Left renal cortex interstitium (tissue), 4 donors: ENCODE measurements at regions not wholly inside any gene's neighbourhood (a gene's known extent, or its start where the extent isn't known, plus 50 kb on each side); places are given as distances from the start of the nearest gene placed in this dataset.
"Not testable (repeated sequence)": the region's sequence is repeated elsewhere in the genome, so short reads cannot be mapped to it uniquely, and the experiment has no call there.

Experiments
- DNase-seq, 4 donors: peaks; one replicate each; pipeline ENCODE4 v3.0.0-alpha.2; 2013; ENCODE audit warnings: low read depth in 4 of 4, low spot score in 2 of 4, missing footprints in 1 of 4

DNA sequence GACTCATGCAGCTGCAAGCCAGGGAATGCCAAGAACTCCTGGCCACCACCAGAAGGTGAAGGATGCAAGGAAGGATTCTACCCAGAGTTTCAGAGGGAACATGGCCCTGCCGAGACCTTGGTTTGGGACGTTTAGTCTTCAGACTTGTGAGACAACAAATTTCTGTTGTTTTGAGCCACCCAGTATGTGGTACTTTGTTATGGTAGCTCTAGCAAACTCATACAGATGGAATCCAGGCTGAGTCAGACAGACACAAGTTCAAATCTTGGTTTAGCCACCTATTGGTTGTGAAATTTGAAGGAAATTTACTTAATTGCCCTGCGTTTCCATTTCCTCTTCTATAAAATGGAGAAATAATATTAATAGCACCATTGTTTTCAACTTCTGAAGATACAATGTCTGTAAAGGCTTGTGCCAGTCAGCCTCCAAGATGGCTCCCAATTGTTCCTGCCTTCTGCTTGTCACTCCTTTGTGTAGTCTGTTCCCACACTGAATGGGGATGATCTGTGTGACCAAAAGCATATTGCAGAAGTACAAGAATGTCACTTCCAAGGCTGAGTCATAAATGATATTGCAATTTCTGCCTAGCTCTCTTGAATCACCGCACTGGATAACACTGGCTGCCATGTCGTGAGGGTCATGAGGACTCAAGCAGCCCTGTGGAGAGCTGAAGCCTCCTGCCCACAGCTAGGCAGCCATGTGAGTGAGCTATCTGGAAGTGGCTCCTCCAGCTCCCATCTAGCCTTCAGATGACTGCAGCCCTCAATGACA is 223.5 kb upstream of the PROK2 start:
- no peak for DNase-seq

GRCh38 chr3:72006631-72007556 is 221.9 kb upstream of the PROK2 start:
- DNase-seq, result no peak

DNA sequence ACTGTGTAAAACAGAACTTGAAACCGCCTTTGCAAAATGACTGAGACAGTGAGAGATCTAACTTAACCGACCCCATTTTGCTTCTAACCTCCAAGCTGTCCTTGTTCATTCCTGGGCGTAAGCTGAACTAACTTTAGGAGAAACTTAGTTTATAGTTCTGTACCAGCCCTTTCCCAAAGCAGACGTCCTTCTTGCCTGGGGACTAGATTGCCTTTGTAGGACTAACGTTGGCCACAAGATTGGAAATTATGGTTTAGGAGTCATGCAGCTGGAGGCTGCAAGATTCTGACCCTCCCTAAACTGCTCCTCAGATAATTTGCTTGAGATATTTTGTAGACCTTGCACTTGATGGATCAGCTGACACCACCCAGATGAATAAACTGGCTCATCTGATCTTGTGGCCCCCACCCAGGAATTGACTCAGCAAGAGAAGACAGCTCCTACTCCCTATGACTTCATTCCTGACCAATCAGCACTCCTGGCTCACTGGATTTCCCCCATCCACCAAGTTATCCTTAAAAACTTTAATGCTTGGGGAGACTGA is 219.9 kb upstream of the PROK2 start:
- no peak for DNase-seq

- no peak for DNase-seq
These were observed 219.0 kb upstream of the PROK2 start for GRCh38 chr3:72003936-72004335.

GRCh38 chr3:72001758-72002157 is 216.8 kb upstream of the PROK2 start:
- no peak for DNase-seq

GRCh38 chr3:71998995-71999673 is 214.2 kb upstream of the PROK2 start:
- DNase-seq, result no peak

DNA sequence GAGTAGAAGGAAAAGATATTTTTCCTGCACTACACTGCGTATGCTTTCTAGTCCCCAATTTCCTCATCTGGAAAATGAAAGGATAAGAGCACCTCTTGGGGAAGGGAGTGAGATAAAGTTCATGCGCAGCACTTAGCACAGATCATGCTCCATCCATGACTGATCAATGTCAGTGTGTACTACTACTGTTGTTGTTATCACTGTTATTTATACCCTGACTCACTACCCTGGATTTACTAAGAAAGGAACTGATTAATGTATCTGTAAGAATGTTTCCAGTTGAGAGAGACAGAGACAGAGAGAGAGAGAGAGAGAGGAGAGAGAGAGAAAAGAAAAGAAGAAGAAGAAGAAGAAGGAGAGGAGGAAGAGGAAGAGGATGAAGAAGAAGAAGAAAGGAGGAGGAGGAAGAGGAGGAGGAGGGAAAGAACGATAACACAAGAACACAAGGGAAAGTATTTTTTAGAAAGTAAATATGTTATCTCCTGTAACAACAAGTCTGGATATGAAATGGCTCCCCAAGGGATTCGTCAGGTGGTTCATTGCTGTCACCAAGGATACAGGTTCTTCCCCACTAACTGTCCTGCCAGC is 212.2 kb upstream of the PROK2 start:
- DNase-seq, result no peak

DNA sequence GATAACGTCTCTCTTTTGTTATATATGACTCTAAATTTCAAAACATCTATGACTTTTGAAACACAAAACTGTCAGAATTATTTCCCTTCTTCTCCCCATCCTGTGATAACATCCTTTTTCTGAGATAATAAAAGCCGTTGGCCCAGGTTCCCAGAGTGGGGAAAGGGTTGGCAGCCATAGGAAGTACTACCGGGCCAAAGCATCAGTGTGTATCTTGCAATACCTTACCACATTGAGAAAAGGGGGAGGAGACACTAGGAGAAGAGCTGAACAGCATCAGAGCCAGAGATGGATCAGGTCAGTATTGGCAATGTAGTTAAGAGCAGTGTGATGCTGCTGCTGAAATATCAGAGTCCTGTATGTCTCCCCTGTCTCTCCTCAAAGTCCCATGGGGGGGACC is 210.0 kb upstream of the PROK2 start:
- no peak for DNase-seq

GRCh38 chr3:71994203-71994602 is 209.3 kb upstream of the PROK2 start:
- no peak for DNase-seq

- DNase-seq, result no peak
These were observed 206.7 kb upstream of the PROK2 start for GRCh38 chr3:71991681-71992080.

GRCh38 chr3:71991046-71991445 is 206.1 kb upstream of the PROK2 start:
- no peak for DNase-seq

DNA sequence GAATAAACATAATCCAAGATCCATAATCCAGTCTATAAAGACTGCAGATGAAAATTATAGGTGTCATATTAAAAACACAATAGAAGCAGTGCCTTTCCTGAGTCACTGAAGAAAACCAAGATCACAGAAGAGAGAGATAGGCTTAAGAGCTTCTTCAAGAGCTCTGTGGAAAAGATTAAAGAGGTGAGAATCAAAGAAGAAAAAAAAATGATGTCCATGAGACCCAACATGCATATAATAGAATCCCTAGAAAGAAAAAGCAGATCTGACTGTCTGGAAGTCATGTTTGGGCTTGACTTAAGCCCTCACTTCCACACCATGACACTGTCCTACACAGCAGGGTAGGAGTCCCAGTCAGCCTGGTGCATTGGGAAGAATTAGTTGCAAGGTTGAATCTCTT is 205.6 kb upstream of the PROK2 start:
- DNase-seq, result no peak

DNA sequence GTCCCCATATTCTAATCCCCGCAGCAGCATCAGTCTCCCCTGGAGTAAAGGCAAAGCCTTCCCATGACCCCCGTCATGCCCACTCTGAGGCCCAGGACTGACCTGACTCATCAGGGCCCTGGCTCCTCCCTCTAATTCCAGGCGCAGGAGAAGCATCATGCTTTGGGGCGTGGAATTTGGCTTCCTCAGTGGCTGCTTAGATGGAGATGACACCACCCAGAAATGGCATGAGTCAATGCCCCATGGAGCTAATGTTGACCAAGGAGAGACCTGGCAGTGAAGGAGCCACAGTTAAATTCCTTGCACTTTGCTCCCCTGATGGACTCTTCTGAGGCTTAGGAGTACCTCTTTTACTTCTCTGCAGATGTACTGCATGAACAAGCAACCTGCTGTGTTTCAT is 204.2 kb upstream of the PROK2 start:
- DNase-seq, result no peak

DNA sequence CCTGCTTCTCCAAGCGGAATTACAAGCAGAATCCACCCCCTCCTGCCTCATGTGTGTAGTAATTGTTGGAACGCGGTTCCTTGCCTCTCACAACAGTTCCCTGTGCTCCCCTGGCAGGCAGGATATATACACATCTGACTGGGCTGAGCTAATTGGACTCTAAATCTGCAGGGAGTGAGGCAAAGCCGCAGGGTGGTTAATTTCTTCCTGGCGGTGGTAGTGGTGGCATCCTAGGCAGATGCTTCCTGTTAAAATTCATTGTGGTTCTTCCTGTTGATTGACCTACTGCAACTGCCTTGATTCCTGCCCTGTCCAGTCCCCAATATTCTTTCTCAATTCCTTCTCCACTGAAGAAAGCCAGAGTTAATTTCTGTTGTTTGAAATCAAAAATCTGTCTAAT is 202.9 kb upstream of the PROK2 start:
- DNase-seq, result no peak

GRCh38 chr3:71987089-71987735 is 202.3 kb upstream of the PROK2 start:
- DNase-seq, result no peak

DNA sequence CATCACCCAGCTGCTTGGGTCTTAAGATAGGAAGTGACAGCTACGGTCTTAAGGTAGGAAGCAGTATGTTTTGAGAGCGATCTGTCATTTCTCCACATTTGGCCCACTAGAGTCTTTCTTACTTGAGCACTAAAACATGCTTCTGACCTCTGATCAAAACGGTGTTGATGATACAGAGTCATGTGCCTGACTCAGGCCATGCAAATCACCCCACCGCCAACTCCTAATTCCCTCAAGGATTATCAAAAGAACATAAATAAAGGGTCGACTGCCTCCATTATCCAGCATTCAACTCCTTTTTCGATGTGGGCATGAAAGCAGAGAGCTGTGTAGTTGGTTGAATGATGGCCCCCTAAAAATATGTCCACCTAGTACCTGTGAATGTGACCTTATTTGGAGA is 201.7 kb upstream of the PROK2 start:
- no peak for DNase-seq

GRCh38 chr3:71984843-71985613 is 200.1 kb upstream of the PROK2 start:
- no peak for DNase-seq

DNA sequence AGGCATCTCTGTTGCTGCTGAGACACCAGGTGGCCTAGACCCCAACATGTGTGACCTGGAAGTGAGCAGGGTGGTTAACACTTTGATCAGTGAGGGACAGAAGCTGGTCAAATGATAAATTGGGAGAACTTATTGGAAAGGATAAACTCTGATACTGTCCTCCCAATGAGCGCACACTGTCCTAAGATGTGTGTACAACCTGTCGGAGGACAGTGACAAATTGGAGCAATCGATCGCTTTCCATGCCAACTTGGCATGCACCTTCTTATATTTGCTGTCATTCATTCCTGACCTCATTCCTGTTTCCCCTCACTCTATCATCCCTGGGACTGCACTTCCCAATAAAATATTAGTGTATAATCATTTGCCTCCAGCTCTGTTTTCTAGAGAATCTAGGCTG is 198.7 kb upstream of the PROK2 start:
- DNase-seq, result no peak

- not testable (repeated sequence) for DNase-seq
These were observed 197.7 kb upstream of the PROK2 start for GRCh38 chr3:71982506-71983258.
